HCT116 (cell line): ENCODE measurements at regions not wholly inside any gene's neighbourhood (a gene's known extent, or its start where the extent isn't known, plus 50 kb on each side); places are given as distances from the start of the nearest gene placed in this dataset.

ENCODE experiments used
- ATAC-seq: fragments of 200-7000 bp; cut with Tn5 transposase; 2 replicates; pipeline ENCODE4 v1.9.1; 2020; ENCODE audit warnings: mild to moderate bottlenecking, moderate library complexity
- BruUV-seq: library from RNA; stranded (reverse); fragments of 400-500 nt; replicated peaks from 2 replicates; lab custom pipeline; 2021; lab: Mats Ljungman, UMichigan
- CTCF ChIA-PET: fragments of 300-600 bp; sonication (Branson Sonifier 250); formaldehyde crosslinking; loops from one replicate; lab custom pipeline; 2021; ENCODE audit warnings: antibody characterized with exemption; lab: Charles Lee
- POLR2A ChIA-PET: fragments of 300-600, 350-600 bp; sonication (Branson Sonifier 250); formaldehyde crosslinking; loops from one replicate; lab custom pipeline; 2021; ENCODE audit warnings: antibody characterized with exemption; lab: Charles Lee
- RAD21 ChIA-PET, 2 experiments: fragments of 300-600 bp; sonication (Branson Sonifier 250); formaldehyde crosslinking; loops; one replicate each; lab custom pipeline; 2023; ENCODE audit warnings: low total read pairs in 2 of 2; ENCODE audit not compliant: uncharacterized antibody in 2 of 2, unreplicated experiment in 2 of 2, low non-redundant PET in 1 of 2; lab: Charles Lee
- DNase-seq: peaks from one replicate; pipeline ENCODE4 v3.0.0-alpha.2; 2010; ENCODE audit warnings: low read depth, low spot score
- H2AFZ ChIP-seq: fragments of 200-600 bp; shearing (Covaris generic), sonication (generic); 2 replicates; pipeline ENCODE4 v1.6.1; 2017; ENCODE audit warnings: low read depth, mixed run types, mixed read lengths, antibody characterized with exemption, low read length; ENCODE audit not compliant: poor library complexity, severe bottlenecking
- H3K27ac ChIP-seq: 2 replicates; pipeline ENCODE4 v1.5.1; 2012; ENCODE audit warnings: low read depth, low read length
- H3K27me3 ChIP-seq: fragments of 200-600 bp; sonication (generic); 2 replicates; pipeline ENCODE4 v1.6.1; 2016; ENCODE audit warnings: mixed run types, low read length, mixed read lengths; ENCODE audit not compliant: insufficient read depth
- H3K36me3 ChIP-seq, 2 experiments: fragments of 200-500 bp in 1 of 2; fragments of 200-600 bp in 1 of 2; sonication (Bioruptor generic) in 1 of 2; sonication (generic) in 1 of 2; 2 replicates each; pipeline versions ENCODE4 v1.5.1 to v1.6.1; 2014 to 2016; ENCODE audit warnings: low read length in 2 of 2, inconsistent platforms in 1 of 2, mixed read lengths in 1 of 2, mixed run types in 1 of 2; ENCODE audit not compliant: insufficient read depth in 2 of 2, control insufficient read depth in 1 of 2
- H3K4me1 ChIP-seq, 2 experiments: fragments of 200-600 bp in 1 of 2; sonication (generic) in 1 of 2; 2 replicates each; pipeline versions ENCODE4 v1.5.1 to v1.6.1; 2012 to 2017; ENCODE audit warnings: low read length in 2 of 2, inconsistent platforms in 1 of 2, mild to moderate bottlenecking in 1 of 2, mixed read lengths in 1 of 2, mixed run types in 1 of 2, moderate library complexity in 1 of 2; ENCODE audit not compliant: insufficient read depth in 2 of 2, control insufficient read depth in 1 of 2
- H3K4me2 ChIP-seq: fragments of 200-600 bp; sonication (generic); 2 replicates; pipeline ENCODE4 v1.6.1; 2017; ENCODE audit warnings: mixed run types, low read length, mixed read lengths
- H3K4me3 ChIP-seq, 2 experiments: fragments of 200-600 bp in 1 of 2; sonication (generic) in 1 of 2; replicated peaks in 1 of 2; 2 replicates each; pipeline ENCODE4 v1.5.1; 2011 to 2016; ENCODE audit warnings: low read length in 2 of 2, control low read depth in 1 of 2, low read depth in 1 of 2, mild to moderate bottlenecking in 1 of 2, mixed read lengths in 1 of 2, mixed run types in 1 of 2
- H3K79me2 ChIP-seq: fragments of 200-600 bp; sonication (generic); 2 replicates; pipeline ENCODE4 v1.6.1; 2017; ENCODE audit warnings: mild to moderate bottlenecking, mixed run types, low read length, moderate library complexity, mixed read lengths; ENCODE audit not compliant: insufficient read depth
- H3K9ac ChIP-seq: fragments of 200-600 bp; sonication (generic); 2 replicates; pipeline ENCODE4 v1.6.1; 2016; ENCODE audit warnings: low read length, mixed read lengths
- H3K9me2 ChIP-seq: fragments of 200-600 bp; sonication (generic), shearing (Covaris generic); 2 replicates; pipeline ENCODE4 v1.6.1; 2017; ENCODE audit warnings: mixed run types, mild to moderate bottlenecking, moderate library complexity; ENCODE audit not compliant: insufficient read depth
- H3K9me3 ChIP-seq, 2 experiments: fragments of 200-500 bp in 1 of 2; fragments of 200-600 bp in 1 of 2; sonication (Bioruptor generic) in 1 of 2; sonication (generic) in 1 of 2; 2 replicates each; pipeline ENCODE4 v1.6.1; 2014 to 2017; ENCODE audit warnings: low read length in 2 of 2, mixed read lengths in 2 of 2, inconsistent platforms in 1 of 2, low read depth in 1 of 2, mild to moderate bottlenecking in 1 of 2, mixed run types in 1 of 2, moderate library complexity in 1 of 2; ENCODE audit not compliant: control insufficient read depth in 1 of 2, insufficient read depth in 1 of 2
- H4K20me1 ChIP-seq: fragments of 200-600 bp; sonication (generic), shearing (Covaris generic); 2 replicates; pipeline ENCODE4 v1.6.1; 2017; ENCODE audit warnings: mixed run types, mild to moderate bottlenecking, moderate library complexity; ENCODE audit not compliant: insufficient read depth
- ZFX ChIP-seq: fragments of 450-650 bp; IDR thresholded peaks from 2 replicates; pipeline ENCODE4 v1.6.1; 2017
- ZNF274 ChIP-seq: fragments of 200-500 bp; sonication (Bioruptor generic); IDR thresholded peaks from 2 replicates; pipeline ENCODE4 v1.6.1; 2014; ENCODE audit warnings: mild to moderate bottlenecking, low read depth, low read length, inconsistent platforms
- intact Hi-C: fragments of 100-400 bp; cut with micrococcal nuclease; formaldehyde crosslinking; loops from 2 replicates; pipeline ENCODE4 v1.10.0; 2022
- TF ChIP-seq, protein P1 (sequence below): IDR thresholded peaks from 2 replicates; pipeline ENCODE4 v1.6.1; 2012; ENCODE audit warnings: low read depth
- TF ChIP-seq, protein P2 (sequence below): IDR thresholded peaks from 2 replicates; pipeline ENCODE4 v1.6.1; 2012
- TF ChIP-seq, protein P3 (sequence below): IDR thresholded peaks from 2 replicates; pipeline ENCODE4 v1.6.1; 2012

- no peaks in the 10 kb centered on the region for H3K27me3 ChIP-seq
- no TSS peak for BruUV-seq
- ChIA-PET RAD21 (no interaction called here), CTCF (no interaction called here), POLR2A (no interaction called here)
- TF ChIP-seq, protein P1, sequence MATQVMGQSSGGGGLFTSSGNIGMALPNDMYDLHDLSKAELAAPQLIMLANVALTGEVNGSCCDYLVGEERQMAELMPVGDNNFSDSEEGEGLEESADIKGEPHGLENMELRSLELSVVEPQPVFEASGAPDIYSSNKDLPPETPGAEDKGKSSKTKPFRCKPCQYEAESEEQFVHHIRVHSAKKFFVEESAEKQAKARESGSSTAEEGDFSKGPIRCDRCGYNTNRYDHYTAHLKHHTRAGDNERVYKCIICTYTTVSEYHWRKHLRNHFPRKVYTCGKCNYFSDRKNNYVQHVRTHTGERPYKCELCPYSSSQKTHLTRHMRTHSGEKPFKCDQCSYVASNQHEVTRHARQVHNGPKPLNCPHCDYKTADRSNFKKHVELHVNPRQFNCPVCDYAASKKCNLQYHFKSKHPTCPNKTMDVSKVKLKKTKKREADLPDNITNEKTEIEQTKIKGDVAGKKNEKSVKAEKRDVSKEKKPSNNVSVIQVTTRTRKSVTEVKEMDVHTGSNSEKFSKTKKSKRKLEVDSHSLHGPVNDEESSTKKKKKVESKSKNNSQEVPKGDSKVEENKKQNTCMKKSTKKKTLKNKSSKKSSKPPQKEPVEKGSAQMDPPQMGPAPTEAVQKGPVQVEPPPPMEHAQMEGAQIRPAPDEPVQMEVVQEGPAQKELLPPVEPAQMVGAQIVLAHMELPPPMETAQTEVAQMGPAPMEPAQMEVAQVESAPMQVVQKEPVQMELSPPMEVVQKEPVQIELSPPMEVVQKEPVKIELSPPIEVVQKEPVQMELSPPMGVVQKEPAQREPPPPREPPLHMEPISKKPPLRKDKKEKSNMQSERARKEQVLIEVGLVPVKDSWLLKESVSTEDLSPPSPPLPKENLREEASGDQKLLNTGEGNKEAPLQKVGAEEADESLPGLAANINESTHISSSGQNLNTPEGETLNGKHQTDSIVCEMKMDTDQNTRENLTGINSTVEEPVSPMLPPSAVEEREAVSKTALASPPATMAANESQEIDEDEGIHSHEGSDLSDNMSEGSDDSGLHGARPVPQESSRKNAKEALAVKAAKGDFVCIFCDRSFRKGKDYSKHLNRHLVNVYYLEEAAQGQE, result no peak
- no peak overlapping the region for H3K9ac ChIP-seq
- H3K4me3 ChIP-seq, result no peak overlapping the region
- no peak overlapping the region for H2AFZ ChIP-seq
- no peaks in the 10 kb centered on the region for H4K20me1 ChIP-seq
- no peaks in the 10 kb centered on the region for H3K36me3 ChIP-seq
- intact Hi-C loops, result loop anchor here (5.0 kb wide), 1 partner anchor 361 kb away; the partner anchor contains the start of gene LYRM9
- H3K9me3 ChIP-seq, result no peaks in the 10 kb centered on the region
- H3K4me1 ChIP-seq, result peaks cover 8 to 20% of the 10 kb centered on the region in 2 experiments
- no peaks in the 10 kb centered on the region for H3K9me2 ChIP-seq
- no peak overlapping the region for H3K4me2 ChIP-seq
- no peak for DNase-seq
- H3K79me2 ChIP-seq, result no peaks in the 10 kb centered on the region
- no peak for ATAC-seq
- no peak overlapping the region for H3K27ac ChIP-seq
Observed at GRCh38 chr17:28253663-28254062, 65.3 kb upstream of the TMEM97 start.

- DNase-seq (no peak), ATAC-seq (no peak)
- Histone ChIP-seq H3K4me1 (peaks cover 8 to 20% of the 10 kb centered on the region in 2 experiments), H3K4me2 (no peak overlapping the region), H2AFZ (no peak overlapping the region), H3K36me3 (no peaks in the 10 kb centered on the region), H3K27ac (no peak overlapping the region), H3K79me2 (no peaks in the 10 kb centered on the region), H3K9me3 (no peaks in the 10 kb centered on the region), H3K9me2 (no peaks in the 10 kb centered on the region), H3K9ac (no peak overlapping the region), H4K20me1 (no peaks in the 10 kb centered on the region), H3K4me3 (no peak overlapping the region), H3K27me3 (no peaks in the 10 kb centered on the region)
- CTCF ChIA-PET, result no interaction called here
- TF ChIP-seq ZNF274, result no peak
- TF ChIP-seq, protein P2, sequence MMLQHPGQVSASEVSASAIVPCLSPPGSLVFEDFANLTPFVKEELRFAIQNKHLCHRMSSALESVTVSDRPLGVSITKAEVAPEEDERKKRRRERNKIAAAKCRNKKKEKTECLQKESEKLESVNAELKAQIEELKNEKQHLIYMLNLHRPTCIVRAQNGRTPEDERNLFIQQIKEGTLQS, result no peak
- TF ChIP-seq, protein P3, sequence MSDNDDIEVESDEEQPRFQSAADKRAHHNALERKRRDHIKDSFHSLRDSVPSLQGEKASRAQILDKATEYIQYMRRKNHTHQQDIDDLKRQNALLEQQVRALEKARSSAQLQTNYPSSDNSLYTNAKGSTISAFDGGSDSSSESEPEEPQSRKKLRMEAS, result no peak
- TF ChIP-seq ZFX, result no peak
- BruUV-seq, result no TSS peak
- RAD21 ChIA-PET, result no interaction called here
- intact Hi-C loops, result no loop called here
- POLR2A ChIA-PET, result no interaction called here
Observed at GRCh38 chr17:28255616-28256015, 63.4 kb upstream of the TMEM97 start.
